ENCODE measurements at regions not wholly inside any gene's neighbourhood (a gene's known extent, or its start where the extent isn't known, plus 50 kb on each side); places are given as distances from the start of the nearest gene placed in this dataset.

GRCh38 chr6:74840953-74841352, 364.9 kb downstream of the COL12A1 start:
- no peak for TF ChIP-seq CTCF (conservative IDR thresholded peaks at IDR 0.05; ENCODE audit: low read length)
- H3K4me3 ChIP-seq (ENCODE audit: low read length), result no peak overlapping the region
- DNase-seq (ENCODE audit: low read depth), result no peak

- no peak for TF ChIP-seq CTCF (conservative IDR thresholded peaks at IDR 0.05; ENCODE audit: low read length)
- peak; percentile 56 for DNase-seq (ENCODE audit: low read depth)
- H3K4me3 ChIP-seq (ENCODE audit: low read length), result no peak overlapping the region
Measured at GRCh38 chr6:74834967-74835366, 370.9 kb downstream of the COL12A1 start.

GRCh38 chr6:74826263-74826662, 379.6 kb downstream of the COL12A1 start:
- H3K4me3 ChIP-seq (ENCODE audit: low read length), result no peak overlapping the region
- TF ChIP-seq CTCF (conservative IDR thresholded peaks at IDR 0.05; ENCODE audit: low read length), result no peak
- DNase-seq (ENCODE audit: low read depth), result peak; percentile 20

GRCh38 chr6:74814440-74814839, 391.4 kb downstream of the COL12A1 start:
- TF ChIP-seq CTCF (conservative IDR thresholded peaks at IDR 0.05; ENCODE audit: low read length), result no peak
- DNase-seq (ENCODE audit: low read depth), result no peak

GRCh38 chr6:74807674-74808073, 398.2 kb downstream of the COL12A1 start:
- no peak overlapping the region for H3K4me3 ChIP-seq (ENCODE audit: low read length)
- no peak for DNase-seq (ENCODE audit: low read depth)
- no peak for TF ChIP-seq CTCF (conservative IDR thresholded peaks at IDR 0.05; ENCODE audit: low read length)

More at GRCh38 chr6:74814440-74814839, 391.4 kb downstream of the COL12A1 start:
- no peak overlapping the region for H3K4me3 ChIP-seq (ENCODE audit: low read length)

GRCh38 chr6:74805916-74806696, 399.7 kb downstream of the COL12A1 start:
- DNase-seq (ENCODE audit: low read depth), result peak; percentile 20
- TF ChIP-seq CTCF (conservative IDR thresholded peaks at IDR 0.05; ENCODE audit: low read length), result no peak
- H3K4me3 ChIP-seq (ENCODE audit: low read length), result no peak overlapping the region

GRCh38 chr6:74798302-74798701, 407.6 kb downstream of the COL12A1 start:
- no peak for DNase-seq (ENCODE audit: low read depth)
- H3K4me3 ChIP-seq (ENCODE audit: low read length), result no peak overlapping the region
- no peak for TF ChIP-seq CTCF (conservative IDR thresholded peaks at IDR 0.05; ENCODE audit: low read length)

Measured in AG10803 (cell line).